GM18505 (cell line): ENCODE measurements at regions not wholly inside any gene's neighbourhood (a gene's known extent, or its start where the extent isn't known, plus 50 kb on each side); places are given as distances from the start of the nearest gene placed in this dataset.

ENCODE experiments used
- ATAC-seq: cut with Tn5 transposase; IDR thresholded peaks from one replicate; pipeline ENCODE4 v1.9.1; 2021; ENCODE audit not compliant: unreplicated experiment
- POLR2A ChIP-seq: IDR thresholded peaks from 4 replicates; pipeline ENCODE4 v1.6.1; 2011; ENCODE audit warnings: borderline replicate concordance; ENCODE audit not compliant: insufficient read depth, insufficient read length; ENCODE audit errors: extremely low read depth

DNA sequence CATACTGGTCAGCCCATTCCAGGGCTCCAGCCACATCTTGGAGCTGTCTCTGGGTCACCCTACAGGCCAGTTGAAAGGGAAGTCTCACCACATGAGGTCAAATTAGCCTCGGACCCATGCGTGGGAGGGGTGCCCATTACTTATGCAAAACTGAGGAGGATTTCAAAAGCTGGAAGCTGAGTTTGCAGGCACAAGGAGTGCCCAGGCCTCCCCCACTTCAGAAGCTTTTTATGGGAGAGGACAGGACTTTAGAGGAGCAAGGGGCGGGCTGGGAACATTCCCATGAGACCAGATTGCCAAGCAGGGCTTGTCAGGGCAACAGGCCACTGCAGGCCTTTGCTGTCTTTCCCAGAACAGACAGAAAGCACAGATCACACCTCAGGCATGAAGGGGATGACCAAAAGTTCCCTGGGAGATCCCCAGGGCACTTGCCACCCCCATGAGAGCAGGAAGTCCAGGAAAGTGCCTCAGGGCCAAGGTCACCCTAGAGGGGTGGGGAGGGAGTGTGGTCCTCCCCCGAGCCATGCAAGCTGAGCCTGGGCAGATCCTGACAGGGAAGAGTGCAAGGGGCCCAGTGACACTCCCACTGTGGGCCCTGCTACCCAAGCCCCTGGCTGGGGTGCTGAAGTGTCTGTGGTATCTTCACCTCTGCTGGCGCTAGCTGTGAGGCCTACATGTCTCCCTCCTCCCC, 267.7 kb downstream of the BCL11A start:
- ATAC-seq: no peak
- TF ChIP-seq POLR2A: no peak

DNA sequence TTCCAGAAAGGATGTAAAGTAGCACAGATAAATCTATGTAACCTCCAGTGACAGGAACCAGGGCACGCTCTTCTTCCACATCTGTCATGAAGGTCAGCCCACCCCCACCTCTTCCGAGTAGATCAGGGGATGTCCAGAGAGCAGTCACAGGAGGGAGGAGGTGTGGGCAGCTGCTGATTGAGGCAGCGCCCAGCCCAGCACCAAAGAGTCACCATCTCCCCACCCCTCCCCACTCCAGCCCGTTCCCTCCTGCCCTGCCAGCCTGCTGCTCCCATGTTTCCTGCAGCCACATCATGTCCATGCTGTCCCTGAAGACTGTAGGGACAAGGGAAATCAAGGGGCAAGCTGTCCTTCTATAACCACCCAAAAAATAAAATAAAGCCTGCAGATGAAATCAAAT, 269.8 kb downstream of the BCL11A start:
- ATAC-seq: no peak

DNA sequence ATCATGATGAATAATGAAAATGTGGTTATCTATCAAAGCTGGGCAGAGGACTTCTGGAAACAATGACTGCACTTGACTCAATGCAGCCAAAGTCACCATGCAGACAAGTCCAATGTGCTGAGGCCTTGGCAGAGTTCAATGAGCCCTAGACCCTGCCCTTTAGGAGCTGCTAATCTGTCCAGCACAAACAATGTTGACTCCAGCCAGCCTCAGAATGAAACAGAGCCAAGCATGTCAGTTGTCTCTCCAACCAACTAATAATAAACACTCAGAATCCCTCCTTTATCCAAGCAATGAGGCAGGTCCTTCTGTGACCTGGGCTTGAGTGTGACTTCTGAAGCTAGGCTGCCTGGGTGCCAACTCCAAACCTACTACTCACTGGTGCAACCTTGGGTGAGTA, 270.6 kb downstream of the BCL11A start:
- TF ChIP-seq POLR2A: no peak
- ATAC-seq: no peak

More for the DNA sequence above, 269.8 kb downstream of the BCL11A start:
- no peak for TF ChIP-seq POLR2A

DNA sequence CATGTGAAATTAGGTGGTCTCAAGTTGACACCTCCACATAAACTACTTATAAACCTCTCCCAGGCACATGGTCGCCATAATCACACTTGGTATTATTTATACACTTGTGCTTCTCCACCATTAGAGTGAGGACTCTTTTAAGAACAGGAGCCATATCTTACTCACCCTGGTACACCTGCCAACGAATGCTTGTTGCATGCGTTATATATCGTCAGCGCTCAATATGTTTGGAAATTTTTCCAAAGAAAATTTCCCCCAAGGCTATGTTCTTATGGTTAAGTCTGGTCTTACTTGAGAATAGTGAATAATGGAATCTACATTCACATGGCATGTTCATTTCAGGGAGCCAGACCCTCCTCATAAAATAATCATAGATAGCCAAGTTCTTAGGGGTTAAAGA, 271.7 kb downstream of the BCL11A start:
- ATAC-seq: no peak

DNA sequence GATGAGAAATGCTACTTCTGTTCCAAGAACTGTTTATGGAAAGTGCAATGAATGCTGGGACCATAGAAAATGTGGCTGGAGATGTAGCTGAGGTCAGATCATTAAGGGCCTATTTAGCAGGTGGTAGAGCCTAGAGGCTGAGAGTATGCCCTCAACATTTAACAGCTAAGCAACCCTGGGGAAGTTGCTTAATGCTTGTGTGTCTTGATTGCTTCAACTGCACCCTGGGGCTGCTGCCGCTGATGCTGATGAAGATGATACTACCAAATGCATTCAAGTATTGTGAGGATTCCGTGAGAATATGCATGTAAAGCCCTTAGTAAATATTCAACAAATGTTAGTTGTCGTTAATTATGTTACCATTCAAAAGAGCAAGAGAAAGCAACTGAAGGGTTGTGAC, 273.2 kb downstream of the BCL11A start:
- ATAC-seq: no peak

More for the DNA sequence above, 271.7 kb downstream of the BCL11A start:
- TF ChIP-seq POLR2A: no peak

DNA sequence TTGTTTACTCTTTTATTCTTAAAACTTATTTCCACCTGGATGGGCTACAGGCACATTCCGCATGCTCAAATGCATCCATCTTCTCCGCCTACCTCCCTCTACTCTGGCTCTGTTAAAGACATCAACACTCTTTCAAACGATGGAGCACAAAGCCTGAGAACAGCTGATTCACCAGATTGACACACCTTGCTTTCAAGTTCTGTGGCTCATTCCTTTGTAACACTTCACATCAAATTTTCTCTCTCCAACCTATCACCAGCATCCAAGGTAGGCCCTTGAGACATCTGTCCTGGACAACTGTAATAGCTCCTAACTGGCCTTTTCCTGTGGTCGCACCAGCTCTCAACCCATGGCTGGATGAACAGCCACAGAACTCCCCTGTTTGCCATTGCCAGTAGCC, 274.5 kb downstream of the BCL11A start:
- ATAC-seq: no peak
- TF ChIP-seq POLR2A: no peak

More for the DNA sequence above, 273.2 kb downstream of the BCL11A start:
- no peak for TF ChIP-seq POLR2A

DNA sequence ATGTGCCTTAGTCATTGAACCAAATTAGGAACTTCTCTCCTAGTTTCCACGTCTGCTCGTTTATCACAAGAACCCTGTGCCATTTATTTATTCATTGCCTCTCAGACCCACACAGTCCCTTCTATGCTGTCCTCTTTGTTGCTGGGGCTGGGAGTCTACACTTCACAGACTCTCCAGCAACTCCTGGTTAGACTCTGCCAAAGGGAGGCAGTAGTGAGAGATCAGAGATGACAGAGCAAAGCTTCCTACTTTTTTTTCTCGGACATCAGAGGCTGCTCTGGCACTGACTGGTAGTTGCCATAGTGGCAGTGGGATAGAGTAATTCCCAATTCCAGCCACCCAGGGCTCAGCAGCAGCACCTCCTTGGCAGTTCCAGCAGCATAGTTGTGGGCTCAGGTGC, 277.5 kb downstream of the BCL11A start:
- ATAC-seq: no peak
- TF ChIP-seq POLR2A: no peak

DNA sequence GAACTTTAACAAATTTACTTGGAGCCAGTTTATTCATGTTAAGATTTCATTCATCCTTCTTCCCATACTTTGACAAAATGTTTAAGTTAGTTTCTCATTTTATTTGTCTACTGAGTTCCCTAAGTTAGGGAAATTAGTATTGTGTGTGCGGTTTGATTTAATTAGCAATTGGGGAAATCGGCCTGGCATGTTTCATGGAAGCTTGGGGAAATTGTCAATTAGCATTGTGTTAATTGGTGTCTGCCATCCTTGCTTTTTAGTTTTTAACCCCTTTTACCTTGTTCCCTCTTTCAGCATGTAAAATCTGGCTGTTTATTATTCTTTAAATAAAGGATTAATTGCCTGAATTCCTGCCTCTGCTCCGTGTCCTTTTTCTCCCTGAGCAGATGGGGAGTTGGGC, 279.6 kb downstream of the BCL11A start:
- no peak for ATAC-seq
- TF ChIP-seq POLR2A: no peak

DNA sequence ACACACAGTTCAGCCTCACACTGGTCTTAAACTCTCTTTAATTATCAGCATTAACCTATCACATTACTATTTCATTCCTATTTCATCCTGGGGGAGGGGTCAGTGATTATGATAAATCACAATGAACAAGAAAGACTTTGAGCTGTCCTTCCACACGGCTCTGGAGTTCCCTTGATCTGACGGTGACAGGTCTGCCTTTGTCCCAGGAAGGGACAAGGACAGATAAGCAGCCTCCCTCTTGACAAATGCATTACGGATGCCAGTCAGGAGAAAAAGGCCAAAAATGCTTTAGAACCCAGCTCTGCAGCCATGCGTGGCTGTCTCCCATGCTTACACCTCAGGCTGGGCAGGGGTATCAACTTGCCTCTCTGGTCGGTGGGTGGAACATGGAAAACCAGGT, 281.7 kb downstream of the BCL11A start:
- ATAC-seq: no peak
- no peak for TF ChIP-seq POLR2A

DNA sequence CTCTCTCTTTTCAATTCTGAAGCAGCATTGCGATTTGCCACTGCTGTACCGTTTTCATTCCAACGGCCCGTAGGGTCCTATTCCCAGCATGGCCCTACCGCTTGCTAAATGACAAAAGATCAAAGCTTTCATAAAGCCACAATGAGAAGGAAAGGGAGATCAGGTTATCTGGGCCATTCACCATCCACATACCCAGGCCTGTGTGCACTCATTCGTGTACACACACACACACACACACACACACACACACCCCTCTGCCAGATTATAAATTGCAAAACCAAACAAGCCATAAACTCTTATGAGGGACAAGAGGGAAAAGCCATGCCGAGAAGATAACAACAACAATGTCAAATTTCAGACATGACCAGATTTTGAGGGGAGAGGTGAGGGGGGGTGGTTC, 282.3 kb downstream of the BCL11A start:
- ATAC-seq: no peak
- no peak for TF ChIP-seq POLR2A

DNA sequence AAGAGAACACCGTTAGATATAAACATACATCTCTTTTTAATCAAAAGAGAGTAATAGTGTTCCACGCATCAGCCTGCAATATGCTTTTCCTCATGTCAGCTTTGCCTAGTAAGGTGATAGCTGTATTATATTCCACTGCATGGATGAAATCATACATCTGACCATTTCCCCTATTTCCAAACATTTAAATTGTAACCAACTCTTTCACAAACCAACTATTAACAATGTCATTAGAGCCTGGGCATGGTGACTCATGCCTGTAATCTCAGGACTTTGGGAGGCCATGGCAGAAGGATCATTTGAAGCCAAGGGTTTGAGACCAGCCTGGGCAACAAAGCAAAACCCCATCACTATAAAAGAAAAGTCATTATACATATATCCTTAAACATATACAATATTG, 284.8 kb downstream of the BCL11A start:
- no peak for TF ChIP-seq POLR2A
- ATAC-seq: no peak

DNA sequence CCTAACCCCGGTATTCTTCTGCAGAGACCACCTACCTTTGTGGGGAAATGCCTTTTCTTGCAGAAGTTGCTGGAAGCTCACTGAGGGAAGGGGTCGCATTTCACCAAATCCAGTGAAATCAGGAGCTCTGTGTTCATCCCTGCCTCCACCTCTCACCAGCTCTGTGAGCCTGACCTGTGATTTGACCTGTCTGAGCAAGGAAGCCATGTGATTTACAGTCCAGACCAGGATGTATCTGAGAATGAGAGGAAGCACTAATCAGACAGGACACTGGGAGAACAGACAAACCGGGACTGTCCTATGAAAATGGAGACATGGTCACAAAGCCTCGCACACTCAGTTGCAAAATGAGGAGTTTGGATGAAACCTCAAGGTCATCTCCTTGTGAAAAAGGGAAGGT, 285.4 kb downstream of the BCL11A start:
- no peak for TF ChIP-seq POLR2A
- no peak for ATAC-seq

DNA sequence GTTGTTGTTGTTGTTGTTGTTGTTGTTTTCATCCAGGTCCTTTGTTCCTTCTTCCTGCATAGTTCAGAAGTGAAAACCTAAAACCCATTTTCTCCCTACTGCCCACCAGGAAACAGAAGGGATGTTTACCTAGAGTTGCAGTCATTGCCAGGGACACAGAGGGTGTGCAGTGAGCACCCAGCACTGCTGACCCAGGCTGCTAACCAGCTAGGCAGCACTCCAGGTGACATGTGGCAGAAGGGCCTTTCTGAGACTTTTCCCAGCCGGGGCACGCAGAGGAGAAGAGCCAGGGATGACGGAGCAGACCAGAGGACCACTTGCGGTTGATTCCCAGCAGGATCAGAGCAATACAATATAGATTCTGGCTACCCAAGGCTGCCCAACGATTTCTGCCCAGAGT, 286.3 kb downstream of the BCL11A start:
- TF ChIP-seq POLR2A: no peak
- no peak for ATAC-seq

DNA sequence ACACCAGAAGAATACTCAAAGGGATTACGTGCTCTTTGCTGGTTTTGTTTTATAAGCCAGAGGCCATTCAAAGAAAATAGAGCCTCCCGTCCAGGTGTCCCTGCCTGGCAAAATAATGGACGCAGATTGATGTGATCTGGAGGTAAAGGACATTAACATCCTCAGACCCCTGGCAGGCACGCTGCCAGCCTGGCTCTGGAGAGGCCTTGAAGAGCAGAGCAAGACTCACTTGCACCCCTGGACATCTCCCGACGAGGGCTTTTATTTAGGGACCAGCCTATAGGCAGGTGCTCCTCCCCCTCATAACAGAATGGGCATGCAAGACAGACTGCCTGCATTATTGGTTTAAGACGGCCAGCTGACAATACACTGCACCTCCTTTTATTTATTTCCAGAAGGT, 291.3 kb downstream of the BCL11A start:
- TF ChIP-seq POLR2A: no peak
- no peak for ATAC-seq
